Skeletal muscle tissue (tissue), 3 donors: ENCODE measurements at regions not wholly inside any gene's neighbourhood (a gene's known extent, or its start where the extent isn't known, plus 50 kb on each side); places are given as distances from the start of the nearest gene placed in this dataset.

Experiments used
- H3K27ac ChIP-seq: one replicate; pipeline ENCODE4 v1.7.0; 2013; ENCODE audit warnings: mild to moderate bottlenecking, low read depth, low read length, inconsistent platforms
- H3K27me3 ChIP-seq, 3 donors: one replicate each; pipeline ENCODE4 v1.7.0; 2013; ENCODE audit warnings: low read length in 3 of 3; ENCODE audit not compliant: control insufficient read depth in 3 of 3, insufficient read depth in 3 of 3
- H3K36me3 ChIP-seq, 3 donors: one replicate each; pipeline ENCODE4 v1.7.0; 2013; ENCODE audit warnings: low read length in 3 of 3; ENCODE audit not compliant: control insufficient read depth in 3 of 3, insufficient read depth in 3 of 3
- H3K4me1 ChIP-seq, 3 donors: one replicate each; pipeline ENCODE4 v1.7.0; 2013; ENCODE audit warnings: low read length in 3 of 3, mild to moderate bottlenecking in 3 of 3; ENCODE audit not compliant: control insufficient read depth in 3 of 3, insufficient read depth in 3 of 3
- H3K4me3 ChIP-seq, 3 donors: one replicate each; pipeline ENCODE4 v1.7.0; 2013; ENCODE audit warnings: low read length in 3 of 3
- H3K9ac ChIP-seq, 3 donors: one replicate each; pipeline ENCODE4 v1.7.0; 2013; ENCODE audit warnings: low read length in 3 of 3, mild to moderate bottlenecking in 3 of 3, moderate library complexity in 2 of 3, low read depth in 1 of 3
- H3K9me3 ChIP-seq, 3 donors: one replicate each; pipeline ENCODE4 v1.7.0; 2013; ENCODE audit warnings: low read length in 3 of 3; ENCODE audit not compliant: control insufficient read depth in 3 of 3
- donor health status: Osteomylitis.

GRCh38 chr5:67426961-67427849 lies 230.6 kb upstream of the CD180 start:
- H3K4me1 ChIP-seq: no peaks in the 10 kb centered on the region
- H3K27me3 ChIP-seq: no peaks in the 10 kb centered on the region
- H3K36me3 ChIP-seq: no peaks in the 10 kb centered on the region
- H3K27ac ChIP-seq: no peak overlapping the region
- H3K4me3 ChIP-seq: no peak overlapping the region
- H3K9ac ChIP-seq: no peak overlapping the region
- H3K9me3 ChIP-seq: no peaks in the 10 kb centered on the region

GRCh38 chr5:67425514-67425913 lies 228.9 kb upstream of the CD180 start:
- H3K4me1 ChIP-seq: no peaks in the 10 kb centered on the region
- no peak overlapping the region for H3K4me3 ChIP-seq
- no peaks in the 10 kb centered on the region for H3K27me3 ChIP-seq
- no peaks in the 10 kb centered on the region for H3K9me3 ChIP-seq
- H3K36me3 ChIP-seq: no peaks in the 10 kb centered on the region
- H3K9ac ChIP-seq: no peak overlapping the region
- no peak overlapping the region for H3K27ac ChIP-seq

GRCh38 chr5:67417839-67418238 lies 221.2 kb upstream of the CD180 start:
- Histone ChIP-seq H3K27ac (no peak overlapping the region), H3K9ac (peak overlapping the region in 2 of 3 donors; percentile 10 to 40), H3K4me3 (peak overlapping the region in 2 of 3 donors; percentile 48 to 55), H3K4me1 (no peaks in the 10 kb centered on the region), H3K36me3 (no peaks in the 10 kb centered on the region), H3K27me3 (no peaks in the 10 kb centered on the region), H3K9me3 (no peaks in the 10 kb centered on the region)

- Histone ChIP-seq H3K9me3 (no peaks in the 10 kb centered on the region), H3K27ac (no peak overlapping the region), H3K4me3 (no peak overlapping the region), H3K4me1 (no peaks in the 10 kb centered on the region), H3K27me3 (no peaks in the 10 kb centered on the region), H3K36me3 (no peaks in the 10 kb centered on the region), H3K9ac (no peak overlapping the region)
Measured at GRCh38 chr5:67416986-67417385, 220.4 kb upstream of the CD180 start.

- no peak overlapping the region for H3K9ac ChIP-seq
- no peaks in the 10 kb centered on the region for H3K27me3 ChIP-seq
- no peaks in the 10 kb centered on the region for H3K4me1 ChIP-seq
- H3K9me3 ChIP-seq: no peaks in the 10 kb centered on the region
- H3K4me3 ChIP-seq: no peak overlapping the region
- no peak overlapping the region for H3K27ac ChIP-seq
- H3K36me3 ChIP-seq: no peaks in the 10 kb centered on the region
Measured at GRCh38 chr5:67416133-67416937, 219.7 kb upstream of the CD180 start.

GRCh38 chr5:67414712-67415111 lies 218.1 kb upstream of the CD180 start:
- no peaks in the 10 kb centered on the region for H3K36me3 ChIP-seq
- no peaks in the 10 kb centered on the region for H3K4me1 ChIP-seq
- H3K9ac ChIP-seq: no peak overlapping the region
- H3K4me3 ChIP-seq: no peak overlapping the region
- no peak overlapping the region for H3K27ac ChIP-seq
- no peaks in the 10 kb centered on the region for H3K27me3 ChIP-seq
- H3K9me3 ChIP-seq: no peaks in the 10 kb centered on the region

- Histone ChIP-seq H3K27me3 (no peaks in the 10 kb centered on the region), H3K9me3 (no peaks in the 10 kb centered on the region), H3K27ac (no peak overlapping the region), H3K9ac (no peak overlapping the region), H3K4me3 (no peak overlapping the region), H3K4me1 (no peaks in the 10 kb centered on the region), H3K36me3 (no peaks in the 10 kb centered on the region)
Measured at GRCh38 chr5:67413721-67414120, 217.1 kb upstream of the CD180 start.

GRCh38 chr5:67409126-67409777 lies 212.7 kb upstream of the CD180 start:
- Histone ChIP-seq H3K27ac (no peak overlapping the region), H3K4me1 (no peaks in the 10 kb centered on the region), H3K27me3 (no peaks in the 10 kb centered on the region), H3K36me3 (no peaks in the 10 kb centered on the region), H3K9me3 (no peaks in the 10 kb centered on the region), H3K4me3 (no peak overlapping the region), H3K9ac (no peak overlapping the region)

GRCh38 chr5:67407979-67408378 lies 211.4 kb upstream of the CD180 start:
- H3K36me3 ChIP-seq: no peaks in the 10 kb centered on the region
- H3K9me3 ChIP-seq: no peaks in the 10 kb centered on the region
- H3K4me3 ChIP-seq: no peak overlapping the region
- no peak overlapping the region for H3K27ac ChIP-seq
- H3K4me1 ChIP-seq: no peaks in the 10 kb centered on the region
- no peaks in the 10 kb centered on the region for H3K27me3 ChIP-seq
- no peak overlapping the region for H3K9ac ChIP-seq

- H3K9ac ChIP-seq: no peak overlapping the region
- H3K27ac ChIP-seq: no peak overlapping the region
- H3K9me3 ChIP-seq: no peaks in the 10 kb centered on the region
- peaks cover 0 to 2% (median 0%) of the 10 kb centered on the region in 3 donors for H3K4me1 ChIP-seq
- no peaks in the 10 kb centered on the region for H3K27me3 ChIP-seq
- no peak overlapping the region for H3K4me3 ChIP-seq
- no peaks in the 10 kb centered on the region for H3K36me3 ChIP-seq
Measured at GRCh38 chr5:67405755-67406154, 209.2 kb upstream of the CD180 start.
